ENCODE measurements at regions not wholly inside any gene's neighbourhood (a gene's known extent, or its start where the extent isn't known, plus 50 kb on each side); places are given as distances from the start of the nearest gene placed in this dataset.

GRCh38 chr14:41225433-41225832, 381.2 kb upstream of the LRFN5 start:
- TF ChIP-seq POLR2AphosphoS5 (IDR thresholded peaks at IDR 0.05; ENCODE audit: low read depth, low read length) (no peak), SIN3A (IDR thresholded peaks at IDR 0.05; ENCODE audit: borderline replicate concordance, insufficient read depth, low read length) (no peak), TAF1 (IDR thresholded peaks at IDR 0.05; ENCODE audit: borderline replicate concordance, insufficient read depth, low read length) (no peak)
- TF ChIP-seq, protein P1, sequence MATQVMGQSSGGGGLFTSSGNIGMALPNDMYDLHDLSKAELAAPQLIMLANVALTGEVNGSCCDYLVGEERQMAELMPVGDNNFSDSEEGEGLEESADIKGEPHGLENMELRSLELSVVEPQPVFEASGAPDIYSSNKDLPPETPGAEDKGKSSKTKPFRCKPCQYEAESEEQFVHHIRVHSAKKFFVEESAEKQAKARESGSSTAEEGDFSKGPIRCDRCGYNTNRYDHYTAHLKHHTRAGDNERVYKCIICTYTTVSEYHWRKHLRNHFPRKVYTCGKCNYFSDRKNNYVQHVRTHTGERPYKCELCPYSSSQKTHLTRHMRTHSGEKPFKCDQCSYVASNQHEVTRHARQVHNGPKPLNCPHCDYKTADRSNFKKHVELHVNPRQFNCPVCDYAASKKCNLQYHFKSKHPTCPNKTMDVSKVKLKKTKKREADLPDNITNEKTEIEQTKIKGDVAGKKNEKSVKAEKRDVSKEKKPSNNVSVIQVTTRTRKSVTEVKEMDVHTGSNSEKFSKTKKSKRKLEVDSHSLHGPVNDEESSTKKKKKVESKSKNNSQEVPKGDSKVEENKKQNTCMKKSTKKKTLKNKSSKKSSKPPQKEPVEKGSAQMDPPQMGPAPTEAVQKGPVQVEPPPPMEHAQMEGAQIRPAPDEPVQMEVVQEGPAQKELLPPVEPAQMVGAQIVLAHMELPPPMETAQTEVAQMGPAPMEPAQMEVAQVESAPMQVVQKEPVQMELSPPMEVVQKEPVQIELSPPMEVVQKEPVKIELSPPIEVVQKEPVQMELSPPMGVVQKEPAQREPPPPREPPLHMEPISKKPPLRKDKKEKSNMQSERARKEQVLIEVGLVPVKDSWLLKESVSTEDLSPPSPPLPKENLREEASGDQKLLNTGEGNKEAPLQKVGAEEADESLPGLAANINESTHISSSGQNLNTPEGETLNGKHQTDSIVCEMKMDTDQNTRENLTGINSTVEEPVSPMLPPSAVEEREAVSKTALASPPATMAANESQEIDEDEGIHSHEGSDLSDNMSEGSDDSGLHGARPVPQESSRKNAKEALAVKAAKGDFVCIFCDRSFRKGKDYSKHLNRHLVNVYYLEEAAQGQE (IDR thresholded peaks at IDR 0.05; ENCODE audit: insufficient read depth in 1 of 2, low read depth in 2 of 2, low read length in 2 of 2): no peak

Measured in PFSK-1 (cell line).